HG02885 (cell line): ENCODE measurements at regions not wholly inside any gene's neighbourhood (a gene's known extent, or its start where the extent isn't known, plus 50 kb on each side); places are given as distances from the start of the nearest gene placed in this dataset.
A peak's percentile ranks its signal among the peaks of the same experiment; 100 is the strongest.
"Not testable (repeated sequence)": the region's sequence is repeated elsewhere in the genome, so short reads cannot be mapped to it uniquely, and the experiment has no call there.

ENCODE experiments used
- ATAC-seq: cut with Tn5 transposase; IDR thresholded peaks from one replicate; pipeline ENCODE4 v1.9.1; 2021; ENCODE audit warnings: mild to moderate bottlenecking; ENCODE audit not compliant: unreplicated experiment, poor library complexity

GRCh38 chr10:63832686-63833085 lies 311.5 kb downstream of the REEP3 start:
- ATAC-seq: no peak

- no peak for ATAC-seq
Observed at GRCh38 chr10:63833411-63834060, 312.3 kb downstream of the REEP3 start.

GRCh38 chr10:63836666-63837442 lies 315.7 kb downstream of the REEP3 start:
- no peak for ATAC-seq

DNA sequence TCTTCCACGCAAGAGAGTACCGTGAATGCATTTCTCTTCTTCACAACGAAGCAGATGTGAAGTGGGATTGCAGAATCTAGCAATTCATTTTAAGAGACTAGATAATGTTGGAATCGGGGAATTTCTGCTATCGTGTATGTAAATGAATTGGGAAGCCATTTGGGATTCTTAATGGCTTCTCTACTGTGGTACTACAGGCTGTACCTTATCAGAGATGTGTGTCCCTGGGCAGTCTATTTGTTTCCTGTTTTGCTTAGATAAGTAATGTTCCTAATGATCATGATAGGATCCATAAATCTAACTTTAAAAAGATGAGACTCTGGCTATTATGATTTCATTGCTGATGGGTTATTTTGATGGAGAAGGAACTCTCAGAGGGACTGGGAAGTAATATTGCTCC lies 320.6 kb downstream of the REEP3 start:
- no peak for ATAC-seq

GRCh38 chr10:63843107-63843506 lies 321.9 kb downstream of the REEP3 start:
- ATAC-seq: no peak

GRCh38 chr10:63848871-63849270 lies 327.7 kb downstream of the REEP3 start:
- ATAC-seq: not testable (repeated sequence)

GRCh38 chr10:63862860-63863259 lies 341.7 kb downstream of the REEP3 start:
- no peak for ATAC-seq

DNA sequence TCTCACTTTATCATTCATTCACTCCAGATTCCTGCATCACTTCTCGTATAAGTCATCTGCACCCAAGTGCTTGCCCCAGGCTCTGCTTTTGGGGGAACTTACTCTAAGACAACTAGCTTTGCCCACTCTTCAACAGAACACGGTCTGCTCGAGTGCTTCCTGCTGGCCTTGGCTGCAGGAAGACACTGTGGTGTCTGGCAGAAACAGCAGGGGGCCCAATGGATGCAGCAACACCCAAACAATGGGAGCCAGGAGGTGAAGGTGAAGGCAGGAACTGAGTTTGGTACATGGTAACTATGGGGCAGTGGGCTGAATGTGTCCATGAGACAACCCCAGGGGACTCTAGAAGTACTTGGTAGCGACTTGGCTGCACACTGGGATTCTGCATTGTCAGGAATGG lies 344.0 kb downstream of the REEP3 start:
- ATAC-seq: no peak

- ATAC-seq: peak; percentile 88
Observed at GRCh38 chr10:63866075-63866746, 345.0 kb downstream of the REEP3 start.

DNA sequence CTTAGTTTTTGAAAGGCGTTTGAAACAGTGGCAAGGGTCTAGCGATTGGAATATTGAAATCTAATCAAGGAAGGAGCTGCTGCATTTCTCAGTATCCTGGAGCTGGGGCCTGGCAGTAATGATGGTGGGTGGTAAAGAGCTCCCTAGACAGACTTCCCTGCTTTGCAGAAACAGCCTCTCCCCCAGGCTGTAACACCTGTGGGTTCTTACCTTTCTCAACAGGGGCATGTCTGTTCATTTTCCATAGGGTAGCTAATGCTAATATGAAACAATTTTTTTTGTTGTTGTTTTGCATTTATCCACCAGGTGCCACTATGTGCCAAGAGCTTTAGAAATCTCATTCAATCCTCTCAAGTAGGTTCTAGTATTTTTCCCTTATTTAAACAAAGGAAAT lies 345.5 kb downstream of the REEP3 start:
- ATAC-seq: peak; percentile 70

DNA sequence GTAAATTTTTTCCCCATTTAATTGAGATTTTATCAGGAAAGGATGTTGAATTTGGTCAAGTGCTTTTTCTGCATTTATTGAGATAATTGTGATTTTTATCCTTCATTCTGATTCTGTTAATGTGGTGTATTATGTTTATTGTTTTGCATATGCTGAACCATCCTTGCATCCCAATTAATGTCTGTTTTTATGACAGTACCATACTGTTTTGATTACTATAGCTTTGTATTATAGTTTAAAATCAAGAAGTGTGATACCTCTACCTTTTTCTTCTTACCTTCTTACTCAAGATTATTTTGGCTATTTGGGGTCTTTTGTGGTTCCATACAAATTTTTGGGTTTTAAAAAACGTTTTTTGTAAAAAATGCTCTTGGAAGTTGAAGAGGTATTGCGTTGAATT lies 357.2 kb downstream of the REEP3 start:
- no peak for ATAC-seq

DNA sequence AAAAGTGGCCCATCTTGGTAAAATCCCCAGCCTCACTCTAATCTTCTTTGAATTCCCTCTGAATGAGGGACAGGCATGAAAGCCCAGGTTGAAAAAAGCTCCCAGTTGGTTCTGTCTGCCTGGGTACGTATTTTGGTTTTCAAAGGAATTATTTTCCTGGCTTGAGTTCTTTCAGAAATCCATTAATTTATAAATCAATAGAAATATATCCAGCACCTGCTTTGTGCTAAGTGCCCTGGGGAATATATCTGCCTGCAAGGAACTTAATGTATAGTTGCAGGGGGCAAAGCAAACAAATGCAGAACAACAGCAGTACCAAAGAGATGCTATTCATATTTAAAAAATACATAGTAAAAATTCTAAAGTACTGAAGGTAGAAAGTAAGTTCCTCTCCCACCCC lies 362.7 kb downstream of the REEP3 start:
- no peak for ATAC-seq

DNA sequence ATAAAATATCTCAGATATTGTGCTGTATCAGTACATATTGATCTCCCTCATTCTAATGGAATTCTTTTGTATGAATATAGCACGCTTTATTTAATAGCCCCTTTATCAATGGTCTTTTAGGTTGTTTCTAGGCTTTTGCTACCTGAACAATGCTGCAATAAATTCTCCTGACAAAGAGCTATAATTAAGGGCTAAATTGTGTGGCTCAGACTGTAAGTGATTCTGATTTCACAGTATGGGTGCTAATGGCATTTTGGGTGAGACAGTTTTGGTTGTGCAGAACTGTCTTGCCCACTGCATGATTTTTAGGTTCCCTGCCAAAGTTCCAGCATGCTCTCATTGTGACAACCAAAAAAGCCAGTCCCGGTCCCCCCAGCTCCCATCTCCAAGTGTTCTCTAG lies 363.2 kb downstream of the REEP3 start:
- ATAC-seq: no peak

DNA sequence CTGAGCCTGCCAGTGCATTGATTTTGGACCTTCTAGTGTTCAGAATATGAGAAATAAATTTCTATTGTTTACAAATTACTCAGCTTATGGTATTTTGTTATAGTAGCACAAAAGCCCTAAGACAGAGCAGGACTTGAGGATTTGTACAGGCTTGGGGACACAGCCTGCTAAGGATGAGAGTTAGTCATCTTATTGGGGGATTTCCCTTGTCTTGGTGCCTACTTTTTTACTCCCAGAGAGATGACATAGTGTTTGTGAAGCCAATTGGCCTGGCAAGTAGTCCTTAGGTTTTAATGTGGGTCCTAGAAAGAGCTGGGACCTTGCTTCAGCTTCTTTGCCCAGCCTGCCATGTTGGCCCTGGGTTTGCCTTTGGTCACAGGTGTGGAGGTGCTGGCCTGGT lies 364.0 kb downstream of the REEP3 start:
- ATAC-seq: no peak

GRCh38 chr10:63886281-63887022 lies 365.3 kb downstream of the REEP3 start:
- no peak for ATAC-seq

- no peak for ATAC-seq
Observed at GRCh38 chr10:63887023-63887589, 365.9 kb downstream of the REEP3 start.

DNA sequence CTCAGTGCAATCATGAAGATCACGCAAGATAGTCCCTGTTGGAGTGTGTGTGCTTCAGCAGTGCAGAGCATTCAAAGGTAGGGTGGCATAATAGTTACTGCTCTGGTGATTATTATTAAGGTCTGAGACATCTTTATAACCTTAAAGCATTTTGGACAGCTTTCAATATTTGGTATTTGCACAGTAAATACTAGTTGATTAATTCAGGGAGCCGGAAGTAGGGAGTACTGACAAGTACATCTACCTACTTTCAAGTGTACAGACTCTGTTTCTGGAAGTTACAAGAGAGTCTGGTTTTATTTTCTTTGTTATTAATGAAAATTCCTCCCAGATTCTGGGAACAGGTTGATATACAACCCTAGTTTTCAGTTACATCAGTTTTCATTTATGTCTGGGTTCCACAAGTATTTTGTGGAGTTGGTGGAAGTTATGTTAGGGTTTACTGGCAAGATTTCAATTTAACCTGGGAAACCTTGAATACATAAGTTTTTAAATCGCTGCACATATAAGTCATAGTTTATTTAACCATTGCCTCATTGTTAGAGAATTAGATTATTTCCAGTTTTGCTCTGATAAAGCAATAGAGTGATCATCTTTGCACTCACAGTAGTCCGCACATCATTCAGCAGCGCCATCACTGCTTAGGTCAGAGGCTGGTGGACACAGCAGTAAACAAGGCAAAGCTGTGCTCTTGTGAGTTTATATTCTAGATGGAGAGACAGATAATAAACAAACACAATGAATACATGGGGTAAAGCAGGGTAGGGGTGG lies 366.6 kb downstream of the REEP3 start:
- ATAC-seq: no peak

DNA sequence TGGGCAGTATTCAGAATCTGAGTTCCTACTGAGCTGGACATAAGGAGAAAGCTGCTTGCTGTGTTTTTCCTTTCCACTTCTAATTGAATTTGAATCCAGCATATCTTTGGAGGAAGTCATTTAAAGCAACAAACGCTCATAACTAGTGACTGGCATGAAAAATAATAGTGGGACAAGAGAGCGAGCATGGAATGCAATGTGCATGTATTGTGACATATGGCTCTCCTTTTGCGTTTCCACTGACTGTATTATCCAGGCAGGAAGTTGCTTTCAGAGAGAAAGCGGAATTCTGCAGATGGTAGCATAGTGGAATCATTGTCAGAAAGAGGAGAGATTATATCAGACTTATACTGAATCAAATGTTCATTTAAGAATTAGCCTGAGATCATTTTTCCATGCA lies 368.6 kb downstream of the REEP3 start:
- ATAC-seq: no peak

- ATAC-seq: no peak
Observed at GRCh38 chr10:63896992-63897391, 375.8 kb downstream of the REEP3 start.
